Liver (tissue), 3 donors: ENCODE measurements at regions not wholly inside any gene's neighbourhood (a gene's known extent, or its start where the extent isn't known, plus 50 kb on each side); places are given as distances from the start of the nearest gene placed in this dataset.

ENCODE experiments used
- ATF3 ChIP-seq: IDR thresholded peaks from 2 replicates; pipeline ENCODE4 v1.6.1; 2016; ENCODE audit warnings: antibody characterized with exemption
- EGR1 ChIP-seq, 2 donors: IDR thresholded peaks; 2 replicates each; pipeline ENCODE4 v1.6.1; 2016 to 2018; ENCODE audit warnings: antibody characterized with exemption in 2 of 2, low read depth in 2 of 2
- FOXA1 ChIP-seq: IDR thresholded peaks from 2 replicates; pipeline ENCODE4 v1.6.1; 2016; ENCODE audit warnings: antibody characterized with exemption
- HNF4A ChIP-seq, 2 donors: conservative IDR thresholded peaks; 2 replicates each; pipeline ENCODE4 v1.6.1; 2016; ENCODE audit warnings: antibody characterized with exemption in 2 of 2, mild to moderate bottlenecking in 2 of 2
- HNF4G ChIP-seq: IDR thresholded peaks from 2 replicates; pipeline ENCODE4 v1.6.1; 2016; ENCODE audit warnings: antibody characterized with exemption
- JUND ChIP-seq, 2 donors: IDR thresholded peaks; 2 replicates each; pipeline ENCODE4 v1.6.1; 2016; ENCODE audit warnings: antibody characterized with exemption in 2 of 2
- RXRA ChIP-seq, 2 donors: IDR thresholded peaks; 2 replicates each; pipeline ENCODE4 v1.6.1; 2017 to 2018; ENCODE audit warnings: antibody characterized with exemption in 2 of 2, mild to moderate bottlenecking in 1 of 2
- SP1 ChIP-seq: IDR thresholded peaks from 2 replicates; pipeline ENCODE4 v1.6.1; 2018; ENCODE audit warnings: antibody characterized with exemption, mild to moderate bottlenecking
- TAF1 ChIP-seq: conservative IDR thresholded peaks from 2 replicates; pipeline ENCODE4 v1.6.1; 2016; ENCODE audit warnings: antibody characterized with exemption, mild to moderate bottlenecking
- YY1 ChIP-seq: IDR thresholded peaks from 2 replicates; pipeline ENCODE4 v1.6.1; 2016; ENCODE audit warnings: antibody characterized with exemption, mild to moderate bottlenecking
- TF ChIP-seq, protein P1 (sequence below): IDR thresholded peaks from 2 replicates; pipeline ENCODE4 v1.6.1; 2016; ENCODE audit warnings: antibody characterized with exemption, mild to moderate bottlenecking
- TF ChIP-seq, protein P2 (sequence below): fragments of 150-350 bp; IDR thresholded peaks from 2 replicates; pipeline ENCODE4 v1.5.1; 2017; ENCODE audit warnings: improper control_type of control experiment, low read depth, low read length; ENCODE audit not compliant: missing input control
- TF ChIP-seq, protein P3 (sequence below): IDR thresholded peaks from 2 replicates; pipeline ENCODE4 v1.6.1; 2016; ENCODE audit warnings: antibody characterized with exemption
- TF ChIP-seq, protein P4 (sequence below): IDR thresholded peaks from 2 replicates; pipeline ENCODE4 v1.6.1; 2016; ENCODE audit warnings: antibody characterized with exemption
- donor health status: healthy.
- donor health status: healthy.

DNA sequence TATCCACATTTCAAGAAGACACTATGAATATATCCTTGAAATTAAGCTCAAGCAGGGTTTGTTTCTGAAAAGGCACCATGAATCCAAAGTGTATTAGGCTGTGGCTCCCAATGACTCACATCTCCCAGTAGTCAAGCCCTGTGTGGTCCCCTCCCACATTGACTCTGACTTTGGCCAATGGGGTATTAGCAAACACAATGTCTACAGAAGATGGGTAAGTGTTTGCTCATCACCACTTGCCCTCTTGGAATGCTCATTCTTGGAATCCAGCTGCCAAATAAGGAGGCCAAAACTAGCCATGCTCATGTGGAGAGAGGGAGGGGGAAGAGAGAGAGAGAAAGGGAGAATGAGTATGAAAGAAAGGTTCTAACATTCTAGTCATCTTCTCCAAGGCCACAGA, 490.0 kb downstream of the TXNL1 start:
- TF ChIP-seq, protein P1, sequence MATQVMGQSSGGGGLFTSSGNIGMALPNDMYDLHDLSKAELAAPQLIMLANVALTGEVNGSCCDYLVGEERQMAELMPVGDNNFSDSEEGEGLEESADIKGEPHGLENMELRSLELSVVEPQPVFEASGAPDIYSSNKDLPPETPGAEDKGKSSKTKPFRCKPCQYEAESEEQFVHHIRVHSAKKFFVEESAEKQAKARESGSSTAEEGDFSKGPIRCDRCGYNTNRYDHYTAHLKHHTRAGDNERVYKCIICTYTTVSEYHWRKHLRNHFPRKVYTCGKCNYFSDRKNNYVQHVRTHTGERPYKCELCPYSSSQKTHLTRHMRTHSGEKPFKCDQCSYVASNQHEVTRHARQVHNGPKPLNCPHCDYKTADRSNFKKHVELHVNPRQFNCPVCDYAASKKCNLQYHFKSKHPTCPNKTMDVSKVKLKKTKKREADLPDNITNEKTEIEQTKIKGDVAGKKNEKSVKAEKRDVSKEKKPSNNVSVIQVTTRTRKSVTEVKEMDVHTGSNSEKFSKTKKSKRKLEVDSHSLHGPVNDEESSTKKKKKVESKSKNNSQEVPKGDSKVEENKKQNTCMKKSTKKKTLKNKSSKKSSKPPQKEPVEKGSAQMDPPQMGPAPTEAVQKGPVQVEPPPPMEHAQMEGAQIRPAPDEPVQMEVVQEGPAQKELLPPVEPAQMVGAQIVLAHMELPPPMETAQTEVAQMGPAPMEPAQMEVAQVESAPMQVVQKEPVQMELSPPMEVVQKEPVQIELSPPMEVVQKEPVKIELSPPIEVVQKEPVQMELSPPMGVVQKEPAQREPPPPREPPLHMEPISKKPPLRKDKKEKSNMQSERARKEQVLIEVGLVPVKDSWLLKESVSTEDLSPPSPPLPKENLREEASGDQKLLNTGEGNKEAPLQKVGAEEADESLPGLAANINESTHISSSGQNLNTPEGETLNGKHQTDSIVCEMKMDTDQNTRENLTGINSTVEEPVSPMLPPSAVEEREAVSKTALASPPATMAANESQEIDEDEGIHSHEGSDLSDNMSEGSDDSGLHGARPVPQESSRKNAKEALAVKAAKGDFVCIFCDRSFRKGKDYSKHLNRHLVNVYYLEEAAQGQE: no peak
- no peak for TF ChIP-seq SP1
- no peak for TF ChIP-seq RXRA (IDR thresholded peaks at IDR 0.05)
- no peak for TF ChIP-seq TAF1
- TF ChIP-seq, protein P2, sequence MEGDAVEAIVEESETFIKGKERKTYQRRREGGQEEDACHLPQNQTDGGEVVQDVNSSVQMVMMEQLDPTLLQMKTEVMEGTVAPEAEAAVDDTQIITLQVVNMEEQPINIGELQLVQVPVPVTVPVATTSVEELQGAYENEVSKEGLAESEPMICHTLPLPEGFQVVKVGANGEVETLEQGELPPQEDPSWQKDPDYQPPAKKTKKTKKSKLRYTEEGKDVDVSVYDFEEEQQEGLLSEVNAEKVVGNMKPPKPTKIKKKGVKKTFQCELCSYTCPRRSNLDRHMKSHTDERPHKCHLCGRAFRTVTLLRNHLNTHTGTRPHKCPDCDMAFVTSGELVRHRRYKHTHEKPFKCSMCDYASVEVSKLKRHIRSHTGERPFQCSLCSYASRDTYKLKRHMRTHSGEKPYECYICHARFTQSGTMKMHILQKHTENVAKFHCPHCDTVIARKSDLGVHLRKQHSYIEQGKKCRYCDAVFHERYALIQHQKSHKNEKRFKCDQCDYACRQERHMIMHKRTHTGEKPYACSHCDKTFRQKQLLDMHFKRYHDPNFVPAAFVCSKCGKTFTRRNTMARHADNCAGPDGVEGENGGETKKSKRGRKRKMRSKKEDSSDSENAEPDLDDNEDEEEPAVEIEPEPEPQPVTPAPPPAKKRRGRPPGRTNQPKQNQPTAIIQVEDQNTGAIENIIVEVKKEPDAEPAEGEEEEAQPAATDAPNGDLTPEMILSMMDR: no peak
- TF ChIP-seq, protein P3, sequence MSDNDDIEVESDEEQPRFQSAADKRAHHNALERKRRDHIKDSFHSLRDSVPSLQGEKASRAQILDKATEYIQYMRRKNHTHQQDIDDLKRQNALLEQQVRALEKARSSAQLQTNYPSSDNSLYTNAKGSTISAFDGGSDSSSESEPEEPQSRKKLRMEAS: no peak
- TF ChIP-seq EGR1 (IDR thresholded peaks at IDR 0.05; ENCODE audit: low read depth in 2 of 2): no peak
- no peak for TF ChIP-seq FOXA1
- no peak for TF ChIP-seq JUND (IDR thresholded peaks at IDR 0.05)
- TF ChIP-seq ATF3: no peak
- no peak for TF ChIP-seq HNF4G
- no peak for TF ChIP-seq HNF4A (conservative IDR thresholded peaks at IDR 0.05)
- no peak for TF ChIP-seq YY1
- TF ChIP-seq, protein P4, sequence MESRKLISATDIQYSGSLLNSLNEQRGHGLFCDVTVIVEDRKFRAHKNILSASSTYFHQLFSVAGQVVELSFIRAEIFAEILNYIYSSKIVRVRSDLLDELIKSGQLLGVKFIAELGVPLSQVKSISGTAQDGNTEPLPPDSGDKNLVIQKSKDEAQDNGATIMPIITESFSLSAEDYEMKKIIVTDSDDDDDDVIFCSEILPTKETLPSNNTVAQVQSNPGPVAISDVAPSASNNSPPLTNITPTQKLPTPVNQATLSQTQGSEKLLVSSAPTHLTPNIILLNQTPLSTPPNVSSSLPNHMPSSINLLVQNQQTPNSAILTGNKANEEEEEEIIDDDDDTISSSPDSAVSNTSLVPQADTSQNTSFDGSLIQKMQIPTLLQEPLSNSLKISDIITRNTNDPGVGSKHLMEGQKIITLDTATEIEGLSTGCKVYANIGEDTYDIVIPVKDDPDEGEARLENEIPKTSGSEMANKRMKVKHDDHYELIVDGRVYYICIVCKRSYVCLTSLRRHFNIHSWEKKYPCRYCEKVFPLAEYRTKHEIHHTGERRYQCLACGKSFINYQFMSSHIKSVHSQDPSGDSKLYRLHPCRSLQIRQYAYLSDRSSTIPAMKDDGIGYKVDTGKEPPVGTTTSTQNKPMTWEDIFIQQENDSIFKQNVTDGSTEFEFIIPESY: no peak
